ENCODE measurements at regions not wholly inside any gene's neighbourhood (a gene's known extent, or its start where the extent isn't known, plus 50 kb on each side); places are given as distances from the start of the nearest gene placed in this dataset.
"Not testable (repeated sequence)": the region's sequence is repeated elsewhere in the genome, so short reads cannot be mapped to it uniquely, and the experiment has no call there.

GRCh38 chr7:153408360-153409335 lies 643.5 kb upstream of the DPP6 start:
- ATAC-seq: no peak
- DNase-seq: no peak
- POLR2A ChIA-PET: no interaction called here
- H3K36me3 Mint-ChIP-seq (ENCODE audit: low read depth): no peaks in the 10 kb centered on the region
- TF ChIP-seq CTCF (IDR thresholded peaks at IDR 0.05): no peak
- H3K27me3 Mint-ChIP-seq: no peaks in the 10 kb centered on the region
- CTCF ChIA-PET: no interaction called here
- H3K4me3 Mint-ChIP-seq: no peak overlapping the region
- H3K4me1 Mint-ChIP-seq (ENCODE audit: low read depth): no peaks in the 10 kb centered on the region
- peaks cover 21% of the 10 kb centered on the region for H3K9me3 Mint-ChIP-seq
- intact Hi-C loops (cut with micrococcal nuclease): no loop called here
- no peak overlapping the region for H3K27ac Mint-ChIP-seq

- ATAC-seq; POLR2A ChIA-PET; intact Hi-C loops (cut with micrococcal nuclease); H3K4me1 Mint-ChIP-seq (ENCODE audit: low read depth); H3K36me3 Mint-ChIP-seq (ENCODE audit: low read depth); DNase-seq; H3K4me3 Mint-ChIP-seq; H3K27me3 Mint-ChIP-seq; H3K27ac Mint-ChIP-seq; CTCF ChIA-PET: not testable (repeated sequence)
- peaks cover 21% of the 10 kb centered on the region for H3K9me3 Mint-ChIP-seq
Observed at GRCh38 chr7:153409567-153410342, 642.4 kb upstream of the DPP6 start.

GRCh38 chr7:153410997-153411642 lies 641.1 kb upstream of the DPP6 start:
- peaks cover 21% of the 10 kb centered on the region for H3K9me3 Mint-ChIP-seq
- ATAC-seq; DNase-seq; intact Hi-C loops (cut with micrococcal nuclease); H3K4me3 Mint-ChIP-seq; H3K27ac Mint-ChIP-seq; CTCF ChIA-PET; POLR2A ChIA-PET; H3K4me1 Mint-ChIP-seq (ENCODE audit: low read depth); H3K36me3 Mint-ChIP-seq (ENCODE audit: low read depth); H3K27me3 Mint-ChIP-seq: not testable (repeated sequence)

GRCh38 chr7:153412114-153412823 lies 639.9 kb upstream of the DPP6 start:
- intact Hi-C loops (cut with micrococcal nuclease); CTCF ChIA-PET; ATAC-seq; H3K27ac Mint-ChIP-seq; H3K27me3 Mint-ChIP-seq; H3K4me1 Mint-ChIP-seq (ENCODE audit: low read depth); H3K4me3 Mint-ChIP-seq; DNase-seq; H3K36me3 Mint-ChIP-seq (ENCODE audit: low read depth); POLR2A ChIA-PET: not testable (repeated sequence)
- H3K9me3 Mint-ChIP-seq: peaks cover 21% of the 10 kb centered on the region

- DNase-seq; H3K4me1 Mint-ChIP-seq (ENCODE audit: low read depth); intact Hi-C loops (cut with micrococcal nuclease); CTCF ChIA-PET; H3K36me3 Mint-ChIP-seq (ENCODE audit: low read depth); ATAC-seq; H3K27me3 Mint-ChIP-seq; H3K27ac Mint-ChIP-seq; POLR2A ChIA-PET; H3K4me3 Mint-ChIP-seq: not testable (repeated sequence)
- peaks cover 21% of the 10 kb centered on the region for H3K9me3 Mint-ChIP-seq
Observed at GRCh38 chr7:153412824-153413198, 639.4 kb upstream of the DPP6 start.

- Mint-ChIP-seq H3K4me1 (ENCODE audit: low read depth) (no peaks in the 10 kb centered on the region), H3K27me3 (no peaks in the 10 kb centered on the region), H3K27ac (no peak overlapping the region), H3K36me3 (ENCODE audit: low read depth) (no peaks in the 10 kb centered on the region), H3K9me3 (peaks cover 21% of the 10 kb centered on the region), H3K4me3 (no peak overlapping the region)
- CTCF ChIA-PET: no interaction called here
- no peak for TF ChIP-seq CTCF (IDR thresholded peaks at IDR 0.05)
- POLR2A ChIA-PET: no interaction called here
- DNase-seq (no peak), ATAC-seq (no peak)
- intact Hi-C loops (cut with micrococcal nuclease): no loop called here
Observed at GRCh38 chr7:153413199-153413539, 639.0 kb upstream of the DPP6 start.

Measured in activated CD8-positive, alpha-beta T cell treated with anti-CD3 and anti-CD28 coated beads for 36 hours (primary cell).